Loucy (cell line): ENCODE measurements at regions not wholly inside any gene's neighbourhood (a gene's known extent, or its start where the extent isn't known, plus 50 kb on each side); places are given as distances from the start of the nearest gene placed in this dataset.
"Not testable (repeated sequence)": the region's sequence is repeated elsewhere in the genome, so short reads cannot be mapped to it uniquely, and the experiment has no call there.

Source experiments
- H2AFZ ChIP-seq: fragments of 200-600 bp; sonication (generic); 2 replicates; pipeline ENCODE4 v1.6.0; 2016; ENCODE audit warnings: antibody characterized with exemption, mild to moderate bottlenecking, low read length, moderate library complexity
- H3F3A ChIP-seq: fragments of 200-600 bp; 2 replicates; pipeline ENCODE4 v1.6.0; 2016; ENCODE audit warnings: antibody characterized with exemption, low read depth, mild to moderate bottlenecking
- H3K27me3 ChIP-seq: fragments of 200-600 bp; sonication (generic); 2 replicates; pipeline ENCODE4 v1.6.1; 2014; ENCODE audit warnings: low read length, mild to moderate bottlenecking; ENCODE audit not compliant: insufficient read depth, poor library complexity, severe bottlenecking
- H3K36me3 ChIP-seq: fragments of 200-600 bp; sonication (generic); 2 replicates; pipeline ENCODE4 v1.6.1; 2016; ENCODE audit warnings: low read length; ENCODE audit not compliant: insufficient read depth
- H3K4me1 ChIP-seq: fragments of 200-600 bp; sonication (generic); 2 replicates; pipeline ENCODE4 v1.5.1; 2014; ENCODE audit warnings: low read length, mild to moderate bottlenecking; ENCODE audit not compliant: insufficient read depth, poor library complexity, severe bottlenecking
- H3K4me2 ChIP-seq: fragments of 200-600 bp; sonication (generic); 2 replicates; pipeline ENCODE4 v1.6.0; 2014; ENCODE audit warnings: antibody characterized with exemption, low read length, low read depth, mild to moderate bottlenecking; ENCODE audit not compliant: poor library complexity, severe bottlenecking
- H3K4me3 ChIP-seq: fragments of 200-600 bp; sonication (generic); 2 replicates; pipeline ENCODE4 v1.5.1; 2014; ENCODE audit warnings: low read length, mild to moderate bottlenecking, mixed read lengths; ENCODE audit not compliant: poor library complexity, severe bottlenecking
- H3K79me2 ChIP-seq: fragments of 200-600 bp; sonication (generic); 2 replicates; pipeline ENCODE4 v1.6.1; 2014; ENCODE audit warnings: low read length; ENCODE audit not compliant: insufficient read depth
- H3K9ac ChIP-seq: fragments of 200-600 bp; sonication (generic); 2 replicates; pipeline ENCODE4 v1.6.0; 2014; ENCODE audit warnings: mild to moderate bottlenecking, low read depth, low read length, moderate library complexity; ENCODE audit not compliant: poor library complexity, severe bottlenecking
- H3K9me2 ChIP-seq: fragments of 200-600 bp; sonication (generic); replicated peaks from 2 replicates; pipeline ENCODE4 v1.6.1; 2016; ENCODE audit warnings: low read depth, low read length, mixed read lengths
- H3K9me3 ChIP-seq: fragments of 200-600 bp; sonication (generic); 2 replicates; pipeline ENCODE4 v1.6.1; 2014; ENCODE audit warnings: mild to moderate bottlenecking, antibody characterized with exemption, low read length, low read depth; ENCODE audit not compliant: insufficient read depth
- H4K20me1 ChIP-seq: fragments of 200-600 bp; sonication (generic); 2 replicates; pipeline ENCODE4 v1.6.0; 2014; ENCODE audit warnings: antibody characterized with exemption, low read length, mild to moderate bottlenecking; ENCODE audit not compliant: insufficient read depth, poor library complexity, severe bottlenecking
- CTCF ChIP-seq: fragments of 200-600 bp; sonication (generic); conservative IDR thresholded peaks from 2 replicates; pipeline ENCODE4 v1.5.1; 2014; ENCODE audit warnings: mild to moderate bottlenecking, antibody characterized with exemption, low read length
- EZH2phosphoT487 ChIP-seq: fragments of 200-600 bp; IDR thresholded peaks from 2 replicates; pipeline ENCODE4 v1.6.1; 2018; ENCODE audit warnings: antibody characterized with exemption, mild to moderate bottlenecking, moderate library complexity, borderline replicate concordance

- TF ChIP-seq CTCF (no peak), EZH2phosphoT487 (no peak)
- no peaks in the 10 kb centered on the region for H4K20me1 ChIP-seq
Observed at GRCh38 chr4:1547131-1547855, 136.8 kb downstream of the FAM53A start.

GRCh38 chr4:1544861-1545281 lies 138.6 kb upstream of the NKX1-1 start:
- H3K9ac ChIP-seq = no peak overlapping the region
- no peaks in the 10 kb centered on the region for H3K36me3 ChIP-seq
- no peak for TF ChIP-seq EZH2phosphoT487
- no peak for TF ChIP-seq CTCF
- no peaks in the 10 kb centered on the region for H3F3A ChIP-seq
- no peak overlapping the region for H3K4me3 ChIP-seq
- H4K20me1 ChIP-seq = no peaks in the 10 kb centered on the region
- H3K4me2 ChIP-seq = no peak overlapping the region
- no peaks in the 10 kb centered on the region for H3K9me2 ChIP-seq
- no peaks in the 10 kb centered on the region for H3K27me3 ChIP-seq
- no peaks in the 10 kb centered on the region for H3K4me1 ChIP-seq
- no peak overlapping the region for H2AFZ ChIP-seq
- no peaks in the 10 kb centered on the region for H3K79me2 ChIP-seq
- H3K9me3 ChIP-seq = no peaks in the 10 kb centered on the region

More at GRCh38 chr4:1547131-1547855, 136.8 kb downstream of the FAM53A start:
- Histone ChIP-seq H3K79me2 (no peaks in the 10 kb centered on the region), H2AFZ (no peak overlapping the region), H3K36me3 (no peaks in the 10 kb centered on the region), H3F3A (no peaks in the 10 kb centered on the region), H3K27me3 (no peaks in the 10 kb centered on the region), H3K4me3 (no peak overlapping the region), H3K4me1 (no peaks in the 10 kb centered on the region), H3K9me2 (no peaks in the 10 kb centered on the region), H3K4me2 (no peak overlapping the region), H3K9me3 (no peaks in the 10 kb centered on the region), H3K9ac (no peak overlapping the region)

- H3K4me2 ChIP-seq, H3K4me3 ChIP-seq, H3K9me2 ChIP-seq, H4K20me1 ChIP-seq, H3F3A ChIP-seq, H3K4me1 ChIP-seq, H3K9me3 ChIP-seq, H3K36me3 ChIP-seq, H2AFZ ChIP-seq, H3K79me2 ChIP-seq, H3K9ac ChIP-seq, H3K27me3 ChIP-seq: not testable (repeated sequence)
Observed at GRCh38 chr4:1544435-1544834, 138.2 kb upstream of the NKX1-1 start.

GRCh38 chr4:1543976-1544375 lies 137.7 kb upstream of the NKX1-1 start:
- no peaks in the 10 kb centered on the region for H3K79me2 ChIP-seq
- no peak overlapping the region for H3K9ac ChIP-seq
- no peak overlapping the region for H3K4me3 ChIP-seq
- TF ChIP-seq CTCF (no peak), EZH2phosphoT487 (no peak)
- H3K9me2 ChIP-seq = no peaks in the 10 kb centered on the region
- H3K27me3 ChIP-seq = no peaks in the 10 kb centered on the region
- H4K20me1 ChIP-seq = no peaks in the 10 kb centered on the region
- H3F3A ChIP-seq = no peaks in the 10 kb centered on the region
- no peaks in the 10 kb centered on the region for H3K36me3 ChIP-seq
- H3K4me1 ChIP-seq = no peaks in the 10 kb centered on the region
- H3K9me3 ChIP-seq = no peaks in the 10 kb centered on the region
- H3K4me2 ChIP-seq = no peak overlapping the region
- H2AFZ ChIP-seq = no peak overlapping the region
